GM12892 (cell line): ENCODE measurements at regions not wholly inside any gene's neighbourhood (a gene's known extent, or its start where the extent isn't known, plus 50 kb on each side); places are given as distances from the start of the nearest gene placed in this dataset.

Experiments
- POLR2A ChIP-seq: IDR thresholded peaks from 2 replicates; pipeline ENCODE4 v1.6.1; 2011; ENCODE audit warnings: low read depth, low read length, control low read depth
- POLR2AphosphoS5 ChIP-seq: IDR thresholded peaks from 2 replicates; pipeline ENCODE4 v1.6.1; 2011; ENCODE audit warnings: low read depth, low read length, control low read depth
- TAF1 ChIP-seq: IDR thresholded peaks from 2 replicates; pipeline ENCODE4 v1.6.1; 2011; ENCODE audit warnings: low read depth, mild to moderate bottlenecking, control low read depth, low read length, borderline replicate concordance

GRCh38 chr1:14111121-14111520 is 411.1 kb downstream of the PRDM2 start:
- TF ChIP-seq POLR2A (no peak), POLR2AphosphoS5 (no peak), TAF1 (no peak)
